ENCODE measurements at regions not wholly inside any gene's neighbourhood (a gene's known extent, or its start where the extent isn't known, plus 50 kb on each side); places are given as distances from the start of the nearest gene placed in this dataset.
"Not testable (repeated sequence)": the region's sequence is repeated elsewhere in the genome, so short reads cannot be mapped to it uniquely, and the experiment has no call there.

DNA sequence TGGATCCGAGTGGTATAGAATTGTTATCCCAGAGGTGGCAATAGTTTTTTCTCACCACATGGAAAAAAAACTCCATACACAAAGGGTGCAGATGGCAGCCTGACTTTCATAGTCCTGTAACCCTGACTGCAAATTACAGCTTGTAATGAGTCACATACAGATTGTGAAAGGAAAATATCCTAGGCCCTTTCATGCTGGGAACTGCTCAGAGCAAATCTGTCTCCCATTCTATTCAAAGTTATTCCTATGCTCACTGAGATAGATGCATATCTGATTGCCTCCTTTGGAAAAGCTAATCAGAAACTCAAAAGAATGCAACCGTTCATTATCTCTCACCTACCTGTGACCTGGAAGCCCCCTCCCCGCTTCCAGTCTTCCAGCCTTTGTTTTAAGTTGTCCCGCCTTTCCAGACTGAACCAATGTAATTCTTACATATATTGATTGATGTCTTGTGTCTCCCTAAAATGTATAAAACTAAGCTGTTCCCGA, 108.7 kb upstream of the MAP3K4 start:
- Histone ChIP-seq H3K4me1 (peaks cover 0 to 5% of the 10 kb centered on the region in 2 donors), H3K27ac (no peak overlapping the region), H3K27me3 (no peaks in the 10 kb centered on the region), H3K4me3 (no peak overlapping the region), H3K36me3 (no peaks in the 10 kb centered on the region), H3K9me3 (no peaks in the 10 kb centered on the region)
- DNase-seq (ENCODE audit: low spot score in 2 of 2): no peak
- intact Hi-C loops (cut with DNase I): no loop called here
- no peak for TF ChIP-seq CTCF (IDR thresholded peaks at IDR 0.05)

GRCh38 chr6:160883560-160883959, 108.0 kb upstream of the MAP3K4 start:
- intact Hi-C loops (cut with DNase I): no loop called here
- no peaks in the 10 kb centered on the region for H3K36me3 ChIP-seq
- peaks cover 0 to 11% of the 10 kb centered on the region in 2 donors for H3K4me1 ChIP-seq
- TF ChIP-seq CTCF (IDR thresholded peaks at IDR 0.05): no peak
- no peak overlapping the region for H3K27ac ChIP-seq
- no peaks in the 10 kb centered on the region for H3K9me3 ChIP-seq
- no peak for DNase-seq (ENCODE audit: low spot score in 2 of 2)
- no peak overlapping the region for H3K4me3 ChIP-seq
- H3K27me3 ChIP-seq: no peaks in the 10 kb centered on the region

- Histone ChIP-seq H3K27me3 (no peaks in the 10 kb centered on the region), H3K36me3 (no peaks in the 10 kb centered on the region), H3K9me3 (no peaks in the 10 kb centered on the region), H3K27ac (no peak overlapping the region), H3K4me1 (peaks cover 0 to 11% of the 10 kb centered on the region in 2 donors), H3K4me3 (no peak overlapping the region)
- DNase-seq (ENCODE audit: low spot score in 2 of 2): no peak
- no peak for TF ChIP-seq CTCF (IDR thresholded peaks at IDR 0.05)
- intact Hi-C loops (cut with DNase I): no loop called here
Observed at GRCh38 chr6:160883999-160884398, 107.6 kb upstream of the MAP3K4 start.

DNA sequence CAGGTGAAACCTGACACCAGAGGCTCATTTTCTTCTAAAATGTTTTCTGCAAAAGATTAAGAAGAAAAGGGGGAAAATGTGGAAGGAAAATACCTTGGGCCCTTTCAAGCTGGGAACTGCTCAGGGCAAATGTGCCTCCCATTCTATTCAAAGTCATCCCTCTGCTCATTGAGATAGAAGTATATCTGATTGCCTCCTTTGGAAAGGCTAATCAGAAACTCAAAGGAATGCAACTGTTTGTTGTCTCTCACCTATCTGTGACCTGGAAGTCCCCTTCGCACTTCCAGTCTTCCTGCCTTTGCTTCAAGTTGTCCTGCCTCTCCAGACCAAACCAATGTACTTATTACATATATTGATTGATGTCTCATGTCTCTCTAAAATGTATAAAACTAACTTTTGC, 102.4 kb upstream of the MAP3K4 start:
- intact Hi-C loops (cut with DNase I); H3K4me3 ChIP-seq; H3K27me3 ChIP-seq; H3K9me3 ChIP-seq; H3K36me3 ChIP-seq; DNase-seq (ENCODE audit: low spot score in 2 of 2): not testable (repeated sequence)
- H3K4me1 ChIP-seq: peaks cover 0 to 21% of the 10 kb centered on the region in 2 donors
- H3K27ac ChIP-seq: peak overlapping the region in 1 of 2 donors; percentile 37

DNA sequence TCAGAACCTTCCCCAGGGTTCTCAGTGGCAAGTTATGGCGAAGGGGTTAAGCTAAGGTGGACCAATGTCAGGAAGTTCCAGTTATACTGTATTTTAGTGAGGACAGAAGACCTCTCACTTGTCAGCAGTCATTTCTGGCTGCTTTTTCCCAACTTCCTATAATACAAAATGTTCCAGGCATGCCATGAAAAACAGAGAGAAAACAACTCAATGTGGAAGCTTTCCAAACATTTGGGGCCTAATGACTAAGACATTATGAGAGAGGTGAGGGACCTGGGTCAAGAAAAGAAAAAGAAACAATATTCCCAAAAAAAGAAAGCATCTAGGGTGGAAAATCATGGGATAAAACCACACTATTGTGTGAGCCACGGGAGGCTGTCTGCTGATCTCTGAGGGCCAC, 99.9 kb upstream of the MAP3K4 start:
- Histone ChIP-seq H3K36me3 (no peaks in the 10 kb centered on the region), H3K27me3 (no peaks in the 10 kb centered on the region), H3K27ac (peak overlapping the region; percentile 46 to 56), H3K9me3 (no peaks in the 10 kb centered on the region), H3K4me3 (no peak overlapping the region), H3K4me1 (peaks cover 0 to 21% of the 10 kb centered on the region in 2 donors)
- DNase-seq (ENCODE audit: low spot score in 2 of 2): no peak
- intact Hi-C loops (cut with DNase I): no loop called here
- no peak for TF ChIP-seq CTCF (IDR thresholded peaks at IDR 0.05)

GRCh38 chr6:160895562-160895961, 96.0 kb upstream of the MAP3K4 start:
- H3K4me3 ChIP-seq: no peak overlapping the region
- TF ChIP-seq CTCF (IDR thresholded peaks at IDR 0.05): no peak
- no peak for DNase-seq (ENCODE audit: low spot score in 2 of 2)
- H3K27me3 ChIP-seq: no peaks in the 10 kb centered on the region
- intact Hi-C loops (cut with DNase I): no loop called here
- H3K4me1 ChIP-seq: peaks cover 0 to 14% of the 10 kb centered on the region in 2 donors
- no peaks in the 10 kb centered on the region for H3K36me3 ChIP-seq
- no peaks in the 10 kb centered on the region for H3K9me3 ChIP-seq
- H3K27ac ChIP-seq: no peak overlapping the region

Data from ascending aorta (tissue), 2 donors.